A549 (cell line): ENCODE measurements at regions not wholly inside any gene's neighbourhood (a gene's known extent, or its start where the extent isn't known, plus 50 kb on each side); places are given as distances from the start of the nearest gene placed in this dataset.

Experiments used
- ATAC-seq, 2 experiments: fragments of 200-7000 bp in 1 of 2; fragments of >200 bp in 1 of 2; cut with Nextera tagmentation in 1 of 2; cut with Tn5 transposase in 1 of 2; 3 replicates each; pipeline versions ENCODE4 v1.8.0 to v1.9.1; 2018 to 2020; ENCODE audit warnings: mild to moderate bottlenecking in 1 of 2, moderate library complexity in 1 of 2
- CTCF ChIA-PET: fragments of 300-600 bp; sonication (Branson Sonifier 250); formaldehyde crosslinking; extraction: SDS; loops from one replicate; lab custom pipeline; 2021; ENCODE audit warnings: antibody characterized with exemption, inconsistent platforms; lab: Yijun Ruan, JAX
- POLR2A ChIA-PET: fragments of 350-600 bp; formaldehyde crosslinking; extraction: SDS; loops from one replicate; lab custom pipeline; 2021; ENCODE audit warnings: antibody characterized with exemption, inconsistent platforms; lab: Yijun Ruan, JAX
- DNase-seq, 2 experiments: peaks; one replicate each; pipeline versions ENCODE4 v3.0.0 to v3.0.0-alpha.2; 2011 to 2016; ENCODE audit warnings: low read depth in 1 of 2, low spot score in 1 of 2
- FAIRE-seq: peaks from 2 replicates; lab custom pipeline; 2011; peaks lifted over from hg19 to GRCh38; lab: Jason Lieb, UNC
- H3K27ac ChIP-seq, 2 experiments: fragments of >200 bp; sonication (Bioruptor Twin); formaldehyde crosslinking; 3 replicates each; pipeline ENCODE4 v1.5.1; 2016 to 2017
- H3K4me1 ChIP-seq: fragments of >200 bp; sonication (Bioruptor Twin); formaldehyde crosslinking; 3 replicates; pipeline ENCODE4 v1.6.1; 2016
- H3K4me2 ChIP-seq: fragments of >200 bp; sonication (Bioruptor Twin); formaldehyde crosslinking; 3 replicates; pipeline ENCODE4 v1.6.1; 2016
- H3K4me3 ChIP-seq: fragments of >200 bp; sonication (Bioruptor Twin); formaldehyde crosslinking; 3 replicates; pipeline ENCODE4 v1.5.1; 2016
- H3K9me3 ChIP-seq: fragments of >200 bp; sonication (Bioruptor Twin); formaldehyde crosslinking; 3 replicates; pipeline ENCODE4 v1.6.1; 2016
- BHLHE40 ChIP-seq: IDR thresholded peaks from 2 replicates; pipeline ENCODE4 v1.6.1; 2012; ENCODE audit warnings: low read depth, low read length, inconsistent platforms
- EHF ChIP-seq: fragments of 250-450 bp; sonication (Bioruptor Pico); IDR thresholded peaks from 2 replicates; pipeline ENCODE4 v1.5.0; 2020; ENCODE audit warnings: mild to moderate bottlenecking
- FOSB ChIP-seq: fragments of 250-450 bp; sonication (Bioruptor Pico); IDR thresholded peaks from 2 replicates; pipeline ENCODE4 v1.5.0; 2020; ENCODE audit warnings: mild to moderate bottlenecking, moderate library complexity
- FOSL2 ChIP-seq, 2 experiments: fragments of 450-650 bp in 1 of 2; fragments of >200 bp in 1 of 2; sonication (Bioruptor Twin) in 1 of 2; formaldehyde crosslinking; IDR thresholded peaks; 2 replicates each; pipeline versions ENCODE4 v1.5.0 to v1.6.1; 2016 to 2020; ENCODE audit warnings: mild to moderate bottlenecking in 1 of 2, moderate library complexity in 1 of 2
- FOXS1 ChIP-seq: fragments of 250-450 bp; sonication (Bioruptor Pico); IDR thresholded peaks from 2 replicates; pipeline ENCODE4 v1.5.0; 2020; ENCODE audit warnings: mild to moderate bottlenecking, moderate library complexity
- HOXA7 ChIP-seq: fragments of 250-450 bp; sonication (Bioruptor Pico); IDR thresholded peaks from 2 replicates; pipeline ENCODE4 v1.5.0; 2020; ENCODE audit warnings: mild to moderate bottlenecking, moderate library complexity
- HOXB5 ChIP-seq: fragments of 250-450 bp; sonication (Bioruptor Pico); IDR thresholded peaks from 2 replicates; pipeline ENCODE4 v1.5.0; 2020; ENCODE audit warnings: mild to moderate bottlenecking, moderate library complexity
- JUNB ChIP-seq: fragments of >200 bp; sonication (Bioruptor Twin); formaldehyde crosslinking; IDR thresholded peaks from 2 replicates; pipeline ENCODE4 v1.6.1; 2016
- KDM5A ChIP-seq: fragments of 200-600 bp; sonication (generic); IDR thresholded peaks from 2 replicates; pipeline ENCODE4 v1.6.1; 2016; ENCODE audit warnings: antibody characterized with exemption, mild to moderate bottlenecking
- MAZ ChIP-seq: fragments of 150-350 bp; IDR thresholded peaks from 2 replicates; pipeline ENCODE4 v1.6.1; 2014; ENCODE audit warnings: antibody characterized with exemption, low read depth, low read length, borderline replicate concordance
- POLR2AphosphoS2 ChIP-seq: conservative IDR thresholded peaks from 2 replicates; pipeline ENCODE4 v1.6.1; 2012; ENCODE audit warnings: low read length, improper control_type of control experiment, inconsistent platforms
- RCOR1 ChIP-seq: fragments of 150-350 bp; IDR thresholded peaks from 2 replicates; pipeline ENCODE4 v1.6.1; 2014; ENCODE audit warnings: antibody characterized with exemption, low read length, low read depth
- RNF2 ChIP-seq: fragments of 200-600 bp; sonication (generic); IDR thresholded peaks from 2 replicates; pipeline ENCODE4 v1.6.1; 2016; ENCODE audit warnings: low read depth, mild to moderate bottlenecking, antibody characterized with exemption, moderate library complexity, borderline replicate concordance
- SREBF2 ChIP-seq: fragments of 450-650 bp; IDR thresholded peaks from 2 replicates; pipeline ENCODE4 v1.6.1; 2014; ENCODE audit warnings: mild to moderate bottlenecking, moderate library complexity
- TFCP2L1 ChIP-seq: fragments of 250-450 bp; sonication (Bioruptor Pico); IDR thresholded peaks from 2 replicates; pipeline ENCODE4 v1.5.0; 2021; ENCODE audit warnings: mild to moderate bottlenecking
- ZFP36 ChIP-seq: fragments of 450-650 bp; IDR thresholded peaks from 2 replicates; pipeline ENCODE4 v1.6.1; 2014; ENCODE audit warnings: borderline replicate concordance; ENCODE audit not compliant: partially characterized antibody
- ZNF302 ChIP-seq: fragments of 250-450 bp; sonication (Bioruptor Pico); IDR thresholded peaks from 2 replicates; pipeline ENCODE4 v1.9.0; 2021; ENCODE audit warnings: inconsistent platforms, mild to moderate bottlenecking, moderate library complexity
- ZSCAN20 ChIP-seq: fragments of 250-450 bp; sonication (Bioruptor Pico); IDR thresholded peaks from 2 replicates; pipeline ENCODE4 v1.8.0; 2022; ENCODE audit warnings: mild to moderate bottlenecking, moderate library complexity
- WGBS: methylation state at CpG from one replicate; pipeline ENCODE4 v1.1.6; 2017; ENCODE audit errors: missing lambda C conversion rate; 5-methylcytosine and 5-hydroxymethylcytosine counted together
- TF ChIP-seq, protein P1 (sequence below): fragments of 150-350 bp; IDR thresholded peaks from 2 replicates; pipeline ENCODE4 v1.6.1; 2014; ENCODE audit warnings: low read depth, mild to moderate bottlenecking, low read length
- TF ChIP-seq, protein P2 (sequence below): fragments of >200 bp; sonication (Bioruptor Twin); formaldehyde crosslinking; IDR thresholded peaks from 3 replicates; pipeline ENCODE4 v1.5.1; 2016
- TF ChIP-seq, protein P3 (sequence below): IDR thresholded peaks from 2 replicates; pipeline ENCODE4 v1.6.1; 2012; ENCODE audit warnings: low read depth, borderline replicate concordance

GRCh38 chr20:50281831-50282591 is 91.4 kb downstream of the CEBPB start:
- CTCF ChIA-PET = interaction anchor here (0.8 to 3.0 kb wide), 10 partner anchors 9 to 183 kb away, joined by 3 to 9 read pairs (median 3); no protein-coding TSS in a partner anchor
- POLR2A ChIA-PET = interaction anchor here (1.4 kb wide), 1 partner anchor 22 kb away, joined by 3 read pairs; no protein-coding TSS in a partner anchor
- no peak for ATAC-seq

GRCh38 chr20:50282592-50283241 is 92.1 kb downstream of the CEBPB start:
- POLR2A ChIA-PET = interaction anchor here (1.4 kb wide), 1 partner anchor 22 kb away, joined by 3 read pairs; no protein-coding TSS in a partner anchor
- H3K27ac ChIP-seq = peak overlapping the region; percentile 96
- H3K4me1 ChIP-seq = peaks cover 88% of the 10 kb centered on the region
- 92% methylated on average over 15 of the region's 17 CpGs for WGBS
- H3K4me3 ChIP-seq = no peak overlapping the region
- DNase-seq (no peak), FAIRE-seq (no peak), ATAC-seq (no peak)
- H3K4me2 ChIP-seq = peak overlapping the region; percentile 65; the same call in 2 of the 3 replicates
- H3K9me3 ChIP-seq = no peaks in the 10 kb centered on the region
- TF ChIP-seq RNF2 (no peak), TFCP2L1 (CRISPR knock-in tag) (no peak), MAZ (no peak), HOXA7 (CRISPR knock-in tag) (no peak)
- TF ChIP-seq, protein P1, sequence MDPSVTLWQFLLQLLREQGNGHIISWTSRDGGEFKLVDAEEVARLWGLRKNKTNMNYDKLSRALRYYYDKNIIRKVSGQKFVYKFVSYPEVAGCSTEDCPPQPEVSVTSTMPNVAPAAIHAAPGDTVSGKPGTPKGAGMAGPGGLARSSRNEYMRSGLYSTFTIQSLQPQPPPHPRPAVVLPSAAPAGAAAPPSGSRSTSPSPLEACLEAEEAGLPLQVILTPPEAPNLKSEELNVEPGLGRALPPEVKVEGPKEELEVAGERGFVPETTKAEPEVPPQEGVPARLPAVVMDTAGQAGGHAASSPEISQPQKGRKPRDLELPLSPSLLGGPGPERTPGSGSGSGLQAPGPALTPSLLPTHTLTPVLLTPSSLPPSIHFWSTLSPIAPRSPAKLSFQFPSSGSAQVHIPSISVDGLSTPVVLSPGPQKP = no peak
- CTCF ChIA-PET = interaction anchor here (0.6 to 4.1 kb wide), 7 partner anchors 10 to 434 kb away, joined by 3 to 13 read pairs (median 4); no protein-coding TSS in a partner anchor

More at GRCh38 chr20:50281831-50282591, 91.4 kb downstream of the CEBPB start:
- Histone ChIP-seq H3K4me1 (peaks cover 86% of the 10 kb centered on the region), H3K4me3 (no peak overlapping the region), H3K4me2 (no peak overlapping the region), H3K9me3 (no peaks in the 10 kb centered on the region), H3K27ac (peak overlapping the region; percentile 96)
- DNase-seq (peak in 1 of 2 experiments; percentile 41), FAIRE-seq (no peak)
- 85% methylated on average over 19 of the region's 22 CpGs for WGBS
- TF ChIP-seq EHF (CRISPR knock-in tag) (no peak), HOXA7 (CRISPR knock-in tag) (no peak)
- TF ChIP-seq, protein P2, sequence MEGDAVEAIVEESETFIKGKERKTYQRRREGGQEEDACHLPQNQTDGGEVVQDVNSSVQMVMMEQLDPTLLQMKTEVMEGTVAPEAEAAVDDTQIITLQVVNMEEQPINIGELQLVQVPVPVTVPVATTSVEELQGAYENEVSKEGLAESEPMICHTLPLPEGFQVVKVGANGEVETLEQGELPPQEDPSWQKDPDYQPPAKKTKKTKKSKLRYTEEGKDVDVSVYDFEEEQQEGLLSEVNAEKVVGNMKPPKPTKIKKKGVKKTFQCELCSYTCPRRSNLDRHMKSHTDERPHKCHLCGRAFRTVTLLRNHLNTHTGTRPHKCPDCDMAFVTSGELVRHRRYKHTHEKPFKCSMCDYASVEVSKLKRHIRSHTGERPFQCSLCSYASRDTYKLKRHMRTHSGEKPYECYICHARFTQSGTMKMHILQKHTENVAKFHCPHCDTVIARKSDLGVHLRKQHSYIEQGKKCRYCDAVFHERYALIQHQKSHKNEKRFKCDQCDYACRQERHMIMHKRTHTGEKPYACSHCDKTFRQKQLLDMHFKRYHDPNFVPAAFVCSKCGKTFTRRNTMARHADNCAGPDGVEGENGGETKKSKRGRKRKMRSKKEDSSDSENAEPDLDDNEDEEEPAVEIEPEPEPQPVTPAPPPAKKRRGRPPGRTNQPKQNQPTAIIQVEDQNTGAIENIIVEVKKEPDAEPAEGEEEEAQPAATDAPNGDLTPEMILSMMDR = peak; percentile 19; the same call in 1 of the 3 replicates

GRCh38 chr20:50283370-50283769 is 92.7 kb downstream of the CEBPB start:
- WGBS = 80% methylated on average over 7 of the region's 7 CpGs
- peak overlapping the region; percentile 65 for H3K4me2 ChIP-seq

More at GRCh38 chr20:50283370-50283769, 92.7 kb downstream of the CEBPB start:
- ChIA-PET POLR2A (no interaction called here), CTCF (interaction anchor here (0.6 to 4.1 kb wide), 6 partner anchors 10 to 434 kb away, joined by 3 to 14 read pairs (median 4); no protein-coding TSS in a partner anchor)
- H3K27ac ChIP-seq = peak overlapping the region; percentile 96
- H3K9me3 ChIP-seq = no peaks in the 10 kb centered on the region
- no peak overlapping the region for H3K4me3 ChIP-seq
- no peak for ATAC-seq
- peaks cover 86% of the 10 kb centered on the region for H3K4me1 ChIP-seq
- DNase-seq = no peak
- no peak for FAIRE-seq
- TF ChIP-seq, protein P3, sequence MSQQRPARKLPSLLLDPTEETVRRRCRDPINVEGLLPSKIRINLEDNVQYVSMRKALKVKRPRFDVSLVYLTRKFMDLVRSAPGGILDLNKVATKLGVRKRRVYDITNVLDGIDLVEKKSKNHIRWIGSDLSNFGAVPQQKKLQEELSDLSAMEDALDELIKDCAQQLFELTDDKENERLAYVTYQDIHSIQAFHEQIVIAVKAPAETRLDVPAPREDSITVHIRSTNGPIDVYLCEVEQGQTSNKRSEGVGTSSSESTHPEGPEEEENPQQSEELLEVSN = no peak
- TF ChIP-seq FOSB (CRISPR knock-in tag) (no peak), SREBF2 (no peak), HOXB5 (CRISPR knock-in tag) (no peak), RCOR1 (no peak), POLR2AphosphoS2 (no peak), BHLHE40 (no peak), ZFP36 (no peak), KDM5A (no peak), FOSL2 (IDR thresholded peaks at IDR 0.05) (no peak), FOSL2 (CRISPR knock-in tag; IDR thresholded peaks at IDR 0.05) (no peak), EHF (CRISPR knock-in tag) (no peak), ZSCAN20 (CRISPR knock-in tag) (no peak), JUNB (no peak), FOXS1 (CRISPR knock-in tag) (no peak), ZNF302 (CRISPR knock-in tag) (no peak)
